Tibial artery (tissue), 4 donors: ENCODE measurements at regions not wholly inside any gene's neighbourhood (a gene's known extent, or its start where the extent isn't known, plus 50 kb on each side); places are given as distances from the start of the nearest gene placed in this dataset.
A peak's percentile ranks its signal among the peaks of the same experiment; 100 is the strongest.

Experiments
- DNase-seq, 2 donors: peaks; one replicate each; pipeline ENCODE4 v3.0.0-alpha.2; 2019
- H3K27ac ChIP-seq, 2 donors: fragments of 200-600 bp; sonication (generic) in 1 of 2; 1 replicate in 1 of 2; 2 replicates in 1 of 2; pipeline ENCODE4 v1.5.1; 2018 to 2019; ENCODE audit warnings: mild to moderate bottlenecking in 1 of 2
- H3K27me3 ChIP-seq, 2 donors: fragments of 200-600 bp; sonication (generic) in 1 of 2; one replicate each; pipeline versions ENCODE4 v1.5.1 to v1.6.0; 2016 to 2019
- H3K36me3 ChIP-seq, 3 donors: fragments of 200-600 bp; sonication (generic) in 2 of 3; one replicate each; pipeline ENCODE4 v1.5.1; 2016 to 2019; ENCODE audit warnings: mild to moderate bottlenecking in 2 of 3
- H3K4me1 ChIP-seq, 4 donors: fragments of 200-600 bp; sonication (generic) in 2 of 4; 1 replicate in 3 of 4; 2 replicates in 1 of 4; pipeline ENCODE4 v1.5.1; 2016 to 2019
- H3K4me3 ChIP-seq, 2 donors: fragments of 200-600 bp; sonication (generic) in 1 of 2; 1 replicate in 1 of 2; 2 replicates in 1 of 2; pipeline ENCODE4 v1.5.1; 2018 to 2019; ENCODE audit warnings: mild to moderate bottlenecking in 2 of 2
- H3K9me3 ChIP-seq, 3 donors: fragments of 200-600 bp; sonication (generic) in 1 of 3; one replicate each; pipeline ENCODE4 v1.5.1; 2016 to 2019
- intact Hi-C: fragments of 100-400 bp; cut with DNase I; formaldehyde crosslinking; loops from one replicate; pipeline ENCODE4 v1.15.0; 2023; ENCODE audit warnings: low total_unique reads
- TF ChIP-seq, protein P1 (sequence below), 2 experiments: fragments of 200-600 bp in 1 of 2; fragments of 450-650 bp in 1 of 2; IDR thresholded peaks; one replicate each; pipeline ENCODE4 v1.5.1; 2017 to 2019; ENCODE audit warnings: antibody characterized with exemption in 2 of 2, mild to moderate bottlenecking in 1 of 2, moderate library complexity in 1 of 2

DNA sequence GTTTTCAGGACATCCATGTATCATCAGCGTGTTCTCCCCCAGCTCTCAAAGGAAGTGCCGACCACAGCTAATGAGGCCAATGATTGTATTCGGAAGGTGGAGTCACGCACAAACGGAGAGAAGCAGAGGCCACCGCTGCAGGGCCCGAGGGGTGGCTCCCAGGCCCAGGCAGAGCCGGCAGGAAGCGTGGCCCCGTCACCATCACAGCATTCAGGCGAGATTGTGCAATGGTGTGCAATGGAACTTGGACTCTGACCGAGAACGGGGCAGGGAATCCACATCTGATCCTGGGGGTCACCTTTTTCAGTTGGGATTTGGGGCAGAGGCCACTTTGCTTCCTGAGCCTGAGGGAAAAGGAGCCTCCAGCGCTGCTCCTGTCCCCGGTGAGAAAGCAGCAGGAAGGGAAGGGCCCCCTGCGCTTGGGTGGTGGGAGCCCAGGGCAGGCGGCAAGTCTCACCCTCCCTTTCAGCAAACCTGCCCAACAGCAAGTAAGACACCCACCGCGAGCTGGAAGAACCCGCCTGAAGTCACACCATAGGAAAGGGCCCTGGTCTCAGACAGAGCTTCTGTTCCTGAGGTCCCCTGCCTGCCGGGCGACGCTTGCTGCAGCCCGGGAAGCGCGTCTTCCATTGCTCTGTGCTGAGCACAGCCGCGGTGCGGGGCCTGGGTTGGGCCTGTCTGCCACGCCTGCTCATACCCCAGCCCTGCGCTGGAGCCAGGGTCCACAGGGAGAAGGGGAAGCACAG is 1430.7 kb downstream of the BRD1 start:
- TF ChIP-seq, protein P1, sequence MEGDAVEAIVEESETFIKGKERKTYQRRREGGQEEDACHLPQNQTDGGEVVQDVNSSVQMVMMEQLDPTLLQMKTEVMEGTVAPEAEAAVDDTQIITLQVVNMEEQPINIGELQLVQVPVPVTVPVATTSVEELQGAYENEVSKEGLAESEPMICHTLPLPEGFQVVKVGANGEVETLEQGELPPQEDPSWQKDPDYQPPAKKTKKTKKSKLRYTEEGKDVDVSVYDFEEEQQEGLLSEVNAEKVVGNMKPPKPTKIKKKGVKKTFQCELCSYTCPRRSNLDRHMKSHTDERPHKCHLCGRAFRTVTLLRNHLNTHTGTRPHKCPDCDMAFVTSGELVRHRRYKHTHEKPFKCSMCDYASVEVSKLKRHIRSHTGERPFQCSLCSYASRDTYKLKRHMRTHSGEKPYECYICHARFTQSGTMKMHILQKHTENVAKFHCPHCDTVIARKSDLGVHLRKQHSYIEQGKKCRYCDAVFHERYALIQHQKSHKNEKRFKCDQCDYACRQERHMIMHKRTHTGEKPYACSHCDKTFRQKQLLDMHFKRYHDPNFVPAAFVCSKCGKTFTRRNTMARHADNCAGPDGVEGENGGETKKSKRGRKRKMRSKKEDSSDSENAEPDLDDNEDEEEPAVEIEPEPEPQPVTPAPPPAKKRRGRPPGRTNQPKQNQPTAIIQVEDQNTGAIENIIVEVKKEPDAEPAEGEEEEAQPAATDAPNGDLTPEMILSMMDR (IDR thresholded peaks at IDR 0.05), result no peak
- intact Hi-C loops, result no loop called here
- Histone ChIP-seq H3K27me3 (no peaks in the 10 kb centered on the region), H3K4me1 (no peaks in the 10 kb centered on the region), H3K9me3 (no peaks in the 10 kb centered on the region), H3K27ac (no peak overlapping the region), H3K36me3 (no peaks in the 10 kb centered on the region), H3K4me3 (no peak overlapping the region)
- DNase-seq, result peak in 1 of 2 donors; percentile 59

DNA sequence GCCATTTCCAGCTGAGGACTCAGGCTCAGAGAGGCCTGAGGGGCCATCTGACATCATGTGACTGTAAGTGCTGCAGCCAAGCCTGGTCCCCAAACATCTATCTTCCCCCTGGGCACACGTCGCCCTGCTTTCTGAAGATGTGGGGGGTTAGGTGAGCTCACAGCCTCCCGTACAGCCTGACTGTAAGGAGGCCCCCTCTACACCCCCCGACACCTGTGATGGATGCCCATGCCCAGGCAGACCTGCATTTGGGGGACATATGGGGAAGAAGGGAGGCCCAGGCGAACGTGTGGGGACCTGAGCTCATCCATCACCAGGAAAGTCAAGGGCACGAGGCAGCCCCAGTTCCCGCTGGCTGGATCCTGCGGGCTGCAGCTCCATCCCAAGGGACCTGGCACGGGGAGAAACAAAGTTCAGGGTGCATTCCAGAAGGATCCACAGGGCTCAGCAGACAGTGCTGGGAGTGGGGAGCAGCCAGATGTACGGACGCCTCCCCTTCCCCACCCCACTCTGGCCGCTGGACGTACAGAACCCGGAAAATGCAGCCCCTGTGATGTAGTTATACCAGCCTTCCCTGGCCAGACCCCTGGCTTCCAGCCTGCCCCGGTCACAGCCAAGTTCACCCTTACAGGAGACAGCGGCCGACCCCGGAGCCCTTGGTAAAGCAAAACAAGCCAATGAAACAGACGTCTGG is 1431.4 kb downstream of the BRD1 start:
- Histone ChIP-seq H3K27ac (no peak overlapping the region), H3K27me3 (no peaks in the 10 kb centered on the region), H3K9me3 (no peaks in the 10 kb centered on the region), H3K4me3 (no peak overlapping the region), H3K36me3 (no peaks in the 10 kb centered on the region), H3K4me1 (no peaks in the 10 kb centered on the region)
- intact Hi-C loops, result no loop called here
- DNase-seq, result peak in 1 of 2 donors; percentile 48
- TF ChIP-seq, protein P1 (IDR thresholded peaks at IDR 0.05), result no peak

DNA sequence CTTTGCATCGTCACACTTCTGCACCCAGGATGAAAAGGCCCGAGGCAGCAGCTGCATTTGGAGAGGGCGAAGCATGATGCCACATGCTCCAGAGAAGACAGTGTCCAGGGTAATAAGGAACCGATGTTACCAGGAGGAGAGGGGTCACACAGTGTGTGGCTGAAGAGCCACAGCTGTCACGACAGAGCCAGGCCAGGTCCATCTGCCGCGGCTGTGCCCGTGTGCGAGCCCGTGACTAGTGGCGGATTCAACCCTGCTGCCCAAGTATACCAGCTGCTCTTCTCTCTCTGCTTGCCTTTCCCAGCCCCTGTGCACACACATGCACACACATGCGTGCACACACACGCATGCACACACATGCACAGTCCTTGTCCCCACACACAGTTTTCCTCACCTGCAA is 1432.5 kb downstream of the BRD1 start:
- TF ChIP-seq, protein P1 (IDR thresholded peaks at IDR 0.05), result no peak

DNA sequence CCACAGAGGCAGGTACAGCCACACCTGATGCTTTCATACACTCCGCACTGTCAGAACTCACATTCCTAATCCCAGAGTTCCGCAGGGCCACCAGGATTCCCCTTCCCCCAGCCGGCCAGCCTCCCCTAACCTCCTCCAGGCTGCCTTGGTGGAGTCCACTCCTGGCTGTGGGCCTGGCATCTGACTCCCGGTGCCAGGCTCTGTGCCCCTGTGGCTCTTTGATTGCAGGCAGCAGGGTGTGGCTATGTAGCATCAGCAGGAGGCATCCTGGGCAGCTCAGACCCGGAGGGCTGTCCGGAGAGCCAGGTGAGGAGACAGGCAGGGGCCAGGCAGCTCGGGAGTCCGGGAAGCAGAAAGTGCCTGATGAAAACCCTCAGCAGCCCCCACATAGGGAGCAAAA is 1432.9 kb downstream of the BRD1 start:
- Histone ChIP-seq H3K27ac (no peak overlapping the region), H3K9me3 (no peaks in the 10 kb centered on the region), H3K27me3 (no peaks in the 10 kb centered on the region), H3K36me3 (no peaks in the 10 kb centered on the region), H3K4me3 (no peak overlapping the region), H3K4me1 (no peaks in the 10 kb centered on the region)
- intact Hi-C loops, result no loop called here
- peak in 1 of 2 donors; percentile 54 for DNase-seq
- TF ChIP-seq, protein P1 (IDR thresholded peaks at IDR 0.05), result no peak

More for the DNA sequence above, 1432.5 kb downstream of the BRD1 start:
- peak in 1 of 2 donors; percentile 35 for DNase-seq
- Histone ChIP-seq H3K9me3 (no peaks in the 10 kb centered on the region), H3K27me3 (no peaks in the 10 kb centered on the region), H3K4me1 (no peaks in the 10 kb centered on the region), H3K4me3 (no peak overlapping the region), H3K27ac (no peak overlapping the region), H3K36me3 (no peaks in the 10 kb centered on the region)
- intact Hi-C loops, result no loop called here

DNA sequence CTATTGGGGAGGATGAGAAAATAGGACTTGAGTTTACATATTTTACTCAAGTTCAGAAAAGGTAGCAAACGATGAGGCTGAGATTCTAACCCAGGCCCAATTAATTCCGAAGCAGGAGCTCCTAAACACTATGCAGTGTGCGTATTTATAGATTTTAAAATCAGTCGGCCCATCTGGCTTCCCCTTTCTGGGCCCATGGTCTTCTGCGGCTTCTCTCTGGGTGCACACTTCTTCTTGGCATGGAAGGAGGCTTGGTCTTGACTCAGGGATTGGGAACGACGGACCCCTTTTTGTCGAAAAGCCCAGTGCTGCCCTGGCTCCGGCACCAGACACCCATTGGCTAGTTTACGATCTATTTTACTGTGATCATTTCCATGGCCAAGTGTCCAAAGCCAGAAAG is 1433.8 kb downstream of the BRD1 start:
- Histone ChIP-seq H3K4me3 (no peak overlapping the region), H3K36me3 (no peaks in the 10 kb centered on the region), H3K27ac (no peak overlapping the region), H3K4me1 (no peaks in the 10 kb centered on the region), H3K9me3 (no peaks in the 10 kb centered on the region), H3K27me3 (no peaks in the 10 kb centered on the region)
- intact Hi-C loops, result no loop called here
- TF ChIP-seq, protein P1 (IDR thresholded peaks at IDR 0.05), result no peak
- DNase-seq, result no peak
